Neural cell (in vitro differentiated cells): ENCODE measurements at regions not wholly inside any gene's neighbourhood (a gene's known extent, or its start where the extent isn't known, plus 50 kb on each side); places are given as distances from the start of the nearest gene placed in this dataset.

ENCODE experiments used
- H2AFZ ChIP-seq: fragments of 200-600, 300-800 bp; sonication (generic), shearing (Covaris generic); 2 replicates; pipeline ENCODE4 v1.6.0; 2014; ENCODE audit warnings: low read depth, mild to moderate bottlenecking, antibody characterized with exemption, low read length, moderate library complexity
- H3F3A ChIP-seq: fragments of 200-600 bp; shearing (Covaris generic); 2 replicates; pipeline ENCODE4 v1.6.1; 2016; ENCODE audit warnings: mild to moderate bottlenecking, moderate library complexity, mixed read lengths, antibody characterized with exemption, low read length; ENCODE audit not compliant: insufficient read depth, poor library complexity, severe bottlenecking
- H3K27ac ChIP-seq: fragments of 200-600, 300-800 bp; sonication (generic), shearing (Covaris generic); 2 replicates; pipeline ENCODE4 v1.5.1; 2014; ENCODE audit warnings: mild to moderate bottlenecking, low read length, moderate library complexity
- H3K27me3 ChIP-seq: fragments of 300-800, 200-600 bp; sonication (generic), shearing (Covaris generic); 2 replicates; pipeline ENCODE4 v1.6.0; 2014; ENCODE audit warnings: mild to moderate bottlenecking, low read depth, low read length, moderate library complexity; ENCODE audit not compliant: insufficient read depth
- H3K36me3 ChIP-seq: fragments of 300-800, 200-600 bp; sonication (generic), shearing (Covaris generic); 2 replicates; pipeline ENCODE4 v1.5.1; 2014; ENCODE audit warnings: mild to moderate bottlenecking, antibody characterized with exemption, low read length, moderate library complexity; ENCODE audit not compliant: insufficient read depth
- H3K4me2 ChIP-seq: fragments of 300-800, 200-600 bp; sonication (generic), shearing (Covaris generic); 2 replicates; pipeline ENCODE4 v1.6.0; 2014; ENCODE audit warnings: mild to moderate bottlenecking, low read length
- H3K4me3 ChIP-seq: fragments of 300-800, 200-600 bp; sonication (generic), shearing (Covaris generic); 2 replicates; pipeline ENCODE4 v1.5.1; 2014; ENCODE audit warnings: mild to moderate bottlenecking, low read length, moderate library complexity
- H3K79me2 ChIP-seq: fragments of 200-600 bp; shearing (Covaris generic); replicated peaks from 2 replicates; pipeline ENCODE4 v1.6.0; 2014; ENCODE audit warnings: mild to moderate bottlenecking, low read length, moderate library complexity; ENCODE audit not compliant: insufficient read depth
- H3K9ac ChIP-seq: fragments of 300-800, 200-600 bp; sonication (generic), shearing (Covaris generic); 2 replicates; pipeline ENCODE4 v1.6.1; 2016; ENCODE audit warnings: mild to moderate bottlenecking, low read length, mixed read lengths
- H3K9me2 ChIP-seq: fragments of 200-600 bp; shearing (Covaris generic); 2 replicates; pipeline ENCODE4 v1.6.1; 2016; ENCODE audit warnings: mild to moderate bottlenecking, low read length, mixed read lengths; ENCODE audit not compliant: insufficient read depth
- H3K9me3 ChIP-seq: fragments of 200-600, 300-800 bp; sonication (generic), shearing (Covaris generic); 2 replicates; pipeline ENCODE4 v1.6.1; 2016; ENCODE audit warnings: mild to moderate bottlenecking, mixed run types, low read length, moderate library complexity, mixed read lengths
- H4K20me1 ChIP-seq: fragments of 200-600 bp; shearing (Covaris generic); 2 replicates; pipeline ENCODE4 v1.6.1; 2016; ENCODE audit warnings: mild to moderate bottlenecking, mixed run types; ENCODE audit not compliant: insufficient read depth
- EP300 ChIP-seq: fragments of 450-650 bp; conservative IDR thresholded peaks from 2 replicates; pipeline ENCODE4 v1.6.1; 2014; ENCODE audit warnings: antibody characterized with exemption, mild to moderate bottlenecking, moderate library complexity; ENCODE audit not compliant: poor library complexity, severe bottlenecking
- EZH2 ChIP-seq: fragments of 200-600, 300-800 bp; shearing (Covaris generic), sonication (generic); IDR thresholded peaks from 2 replicates; pipeline ENCODE4 v1.6.1; 2014; ENCODE audit warnings: antibody characterized with exemption, low read length, borderline replicate concordance, mild to moderate bottlenecking; ENCODE audit not compliant: insufficient read depth, poor library complexity, severe bottlenecking
- MXI1 ChIP-seq: fragments of 450-650 bp; conservative IDR thresholded peaks from 2 replicates; pipeline ENCODE4 v1.6.1; 2014; ENCODE audit warnings: antibody characterized with exemption, mild to moderate bottlenecking; ENCODE audit not compliant: poor library complexity, severe bottlenecking
- POLR2AphosphoS5 ChIP-seq: IDR thresholded peaks from 2 replicates; pipeline ENCODE4 v1.6.1; 2012
- RAD21 ChIP-seq: fragments of 450-650 bp; conservative IDR thresholded peaks from 2 replicates; pipeline ENCODE4 v1.6.1; 2014; ENCODE audit warnings: antibody characterized with exemption, mild to moderate bottlenecking, moderate library complexity
- SMC3 ChIP-seq: fragments of 450-650 bp; conservative IDR thresholded peaks from 2 replicates; pipeline ENCODE4 v1.6.1; 2014; ENCODE audit warnings: antibody characterized with exemption, mild to moderate bottlenecking, moderate library complexity; ENCODE audit not compliant: poor library complexity
- TAF1 ChIP-seq: IDR thresholded peaks from 2 replicates; pipeline ENCODE4 v1.6.1; 2012; ENCODE audit warnings: low read depth
- TF ChIP-seq, protein P1 (sequence below): IDR thresholded peaks from 2 replicates; pipeline ENCODE4 v1.6.1; 2012; ENCODE audit warnings: borderline replicate concordance
- TF ChIP-seq, protein P2 (sequence below): fragments of 450-650 bp; IDR thresholded peaks from 2 replicates; pipeline ENCODE4 v1.5.1; 2014; ENCODE audit warnings: antibody characterized with exemption, mild to moderate bottlenecking, moderate library complexity; ENCODE audit not compliant: poor library complexity, severe bottlenecking

DNA sequence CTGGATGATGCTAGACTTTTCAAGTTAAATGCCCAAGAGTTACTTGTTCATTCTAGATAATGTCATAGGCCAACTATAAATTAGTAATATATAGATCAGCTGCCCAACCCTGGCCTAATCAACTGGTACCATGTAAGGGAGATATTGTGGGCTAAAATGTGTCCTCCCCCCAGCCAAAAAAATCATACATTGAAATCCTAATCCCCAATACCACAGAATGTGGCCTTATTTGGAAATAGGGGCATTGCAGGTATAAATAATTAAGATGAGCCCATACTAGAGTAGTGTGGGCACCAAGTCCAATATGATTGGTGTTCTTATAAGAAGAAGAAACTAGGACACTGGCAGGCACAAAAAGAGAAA is 92.5 kb downstream of the RPL22L1 start:
- no peak for TF ChIP-seq EZH2
- no peak overlapping the region for H3K4me2 ChIP-seq
- no peak overlapping the region for H3K9ac ChIP-seq
- H3F3A ChIP-seq, result no peaks in the 10 kb centered on the region
- no peak overlapping the region for H3K4me3 ChIP-seq
- H3K79me2 ChIP-seq, result no peaks in the 10 kb centered on the region
- no peaks in the 10 kb centered on the region for H3K9me2 ChIP-seq
- no peaks in the 10 kb centered on the region for H4K20me1 ChIP-seq
- no peak overlapping the region for H3K27ac ChIP-seq
- H3K36me3 ChIP-seq, result no peaks in the 10 kb centered on the region
- H3K27me3 ChIP-seq, result no peaks in the 10 kb centered on the region
- H2AFZ ChIP-seq, result no peak overlapping the region
- no peaks in the 10 kb centered on the region for H3K9me3 ChIP-seq

DNA sequence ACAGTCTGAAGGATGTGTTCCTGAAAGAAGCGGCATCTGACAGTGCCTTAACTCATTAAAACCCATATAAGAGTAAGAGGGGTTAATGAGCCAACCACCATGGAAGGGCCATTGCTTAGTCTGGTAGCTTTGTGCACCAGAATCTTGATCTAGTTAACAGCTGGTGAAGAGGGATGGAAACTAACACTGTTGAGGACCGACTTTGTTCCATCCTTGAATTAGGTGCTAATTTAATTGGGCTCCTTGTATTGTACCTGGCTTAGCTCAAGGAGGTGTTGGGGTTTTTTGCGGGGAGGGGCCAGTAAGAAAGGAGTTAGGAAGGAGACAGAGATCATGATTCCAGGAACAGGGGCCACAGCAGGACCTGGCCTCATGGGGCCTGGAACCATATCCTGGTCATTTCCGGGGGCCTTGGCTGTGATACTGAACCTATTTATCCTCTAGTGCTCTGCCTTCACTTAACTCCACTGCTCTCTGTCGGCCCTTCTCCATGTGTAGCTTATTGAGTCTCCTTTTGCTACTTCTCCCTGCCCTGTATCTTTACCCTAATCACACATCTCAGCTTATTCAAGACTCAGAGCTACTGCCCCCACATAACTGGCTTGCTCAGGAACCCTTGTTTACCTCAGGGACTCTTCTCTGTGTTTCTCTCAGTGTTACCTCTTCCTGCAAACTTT is 93.0 kb downstream of the RPL22L1 start:
- Histone ChIP-seq H3K4me3 (no peak overlapping the region), H3K79me2 (no peaks in the 10 kb centered on the region), H3K9me3 (no peaks in the 10 kb centered on the region), H3K36me3 (no peaks in the 10 kb centered on the region), H3K27ac (no peak overlapping the region), H3K27me3 (no peaks in the 10 kb centered on the region), H3K9me2 (no peaks in the 10 kb centered on the region), H4K20me1 (no peaks in the 10 kb centered on the region), H3K4me2 (no peak overlapping the region), H3K9ac (no peak overlapping the region), H3F3A (no peaks in the 10 kb centered on the region), H2AFZ (no peak overlapping the region)
- no peak for TF ChIP-seq MXI1
- no peak for TF ChIP-seq TAF1
- no peak for TF ChIP-seq EP300
- no peak for TF ChIP-seq RAD21
- TF ChIP-seq, protein P1, sequence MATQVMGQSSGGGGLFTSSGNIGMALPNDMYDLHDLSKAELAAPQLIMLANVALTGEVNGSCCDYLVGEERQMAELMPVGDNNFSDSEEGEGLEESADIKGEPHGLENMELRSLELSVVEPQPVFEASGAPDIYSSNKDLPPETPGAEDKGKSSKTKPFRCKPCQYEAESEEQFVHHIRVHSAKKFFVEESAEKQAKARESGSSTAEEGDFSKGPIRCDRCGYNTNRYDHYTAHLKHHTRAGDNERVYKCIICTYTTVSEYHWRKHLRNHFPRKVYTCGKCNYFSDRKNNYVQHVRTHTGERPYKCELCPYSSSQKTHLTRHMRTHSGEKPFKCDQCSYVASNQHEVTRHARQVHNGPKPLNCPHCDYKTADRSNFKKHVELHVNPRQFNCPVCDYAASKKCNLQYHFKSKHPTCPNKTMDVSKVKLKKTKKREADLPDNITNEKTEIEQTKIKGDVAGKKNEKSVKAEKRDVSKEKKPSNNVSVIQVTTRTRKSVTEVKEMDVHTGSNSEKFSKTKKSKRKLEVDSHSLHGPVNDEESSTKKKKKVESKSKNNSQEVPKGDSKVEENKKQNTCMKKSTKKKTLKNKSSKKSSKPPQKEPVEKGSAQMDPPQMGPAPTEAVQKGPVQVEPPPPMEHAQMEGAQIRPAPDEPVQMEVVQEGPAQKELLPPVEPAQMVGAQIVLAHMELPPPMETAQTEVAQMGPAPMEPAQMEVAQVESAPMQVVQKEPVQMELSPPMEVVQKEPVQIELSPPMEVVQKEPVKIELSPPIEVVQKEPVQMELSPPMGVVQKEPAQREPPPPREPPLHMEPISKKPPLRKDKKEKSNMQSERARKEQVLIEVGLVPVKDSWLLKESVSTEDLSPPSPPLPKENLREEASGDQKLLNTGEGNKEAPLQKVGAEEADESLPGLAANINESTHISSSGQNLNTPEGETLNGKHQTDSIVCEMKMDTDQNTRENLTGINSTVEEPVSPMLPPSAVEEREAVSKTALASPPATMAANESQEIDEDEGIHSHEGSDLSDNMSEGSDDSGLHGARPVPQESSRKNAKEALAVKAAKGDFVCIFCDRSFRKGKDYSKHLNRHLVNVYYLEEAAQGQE, result no peak
- TF ChIP-seq, protein P2, sequence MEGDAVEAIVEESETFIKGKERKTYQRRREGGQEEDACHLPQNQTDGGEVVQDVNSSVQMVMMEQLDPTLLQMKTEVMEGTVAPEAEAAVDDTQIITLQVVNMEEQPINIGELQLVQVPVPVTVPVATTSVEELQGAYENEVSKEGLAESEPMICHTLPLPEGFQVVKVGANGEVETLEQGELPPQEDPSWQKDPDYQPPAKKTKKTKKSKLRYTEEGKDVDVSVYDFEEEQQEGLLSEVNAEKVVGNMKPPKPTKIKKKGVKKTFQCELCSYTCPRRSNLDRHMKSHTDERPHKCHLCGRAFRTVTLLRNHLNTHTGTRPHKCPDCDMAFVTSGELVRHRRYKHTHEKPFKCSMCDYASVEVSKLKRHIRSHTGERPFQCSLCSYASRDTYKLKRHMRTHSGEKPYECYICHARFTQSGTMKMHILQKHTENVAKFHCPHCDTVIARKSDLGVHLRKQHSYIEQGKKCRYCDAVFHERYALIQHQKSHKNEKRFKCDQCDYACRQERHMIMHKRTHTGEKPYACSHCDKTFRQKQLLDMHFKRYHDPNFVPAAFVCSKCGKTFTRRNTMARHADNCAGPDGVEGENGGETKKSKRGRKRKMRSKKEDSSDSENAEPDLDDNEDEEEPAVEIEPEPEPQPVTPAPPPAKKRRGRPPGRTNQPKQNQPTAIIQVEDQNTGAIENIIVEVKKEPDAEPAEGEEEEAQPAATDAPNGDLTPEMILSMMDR, result no peak
- no peak for TF ChIP-seq POLR2AphosphoS5

DNA sequence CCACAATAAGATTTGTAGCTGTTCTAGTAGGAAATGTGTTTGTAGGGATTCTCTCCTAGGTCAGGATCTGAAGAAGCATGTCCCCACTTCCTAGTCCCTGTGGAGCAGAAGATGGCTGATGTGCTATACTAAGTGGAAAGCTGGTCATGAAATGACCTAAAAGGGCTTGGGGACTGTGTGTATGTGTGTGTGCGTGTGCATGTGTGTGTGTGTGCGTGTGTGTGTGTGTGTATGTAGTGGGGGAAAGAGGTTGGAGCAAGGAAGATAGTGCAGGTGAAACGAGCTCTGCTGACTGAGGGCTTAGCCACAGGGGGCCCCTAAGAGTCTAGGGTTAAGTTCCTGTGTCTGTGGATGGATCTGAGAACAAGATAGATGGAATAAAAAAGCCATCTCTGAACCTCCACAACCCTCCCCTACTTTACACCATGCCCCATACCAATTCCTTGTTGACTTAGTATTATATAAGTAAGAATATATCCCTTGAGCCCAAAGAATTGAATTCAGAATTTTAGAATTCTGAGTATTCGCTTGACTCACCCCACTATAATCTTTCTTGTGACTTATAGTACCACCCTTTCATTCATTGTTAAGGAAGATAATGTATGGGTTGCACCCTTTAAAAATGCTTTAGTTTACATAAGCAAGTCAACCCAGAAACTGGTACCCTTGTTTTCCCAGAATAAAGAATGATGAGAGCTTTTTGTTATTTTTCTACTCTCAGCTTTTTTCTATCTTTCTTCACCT is 96.1 kb downstream of the RPL22L1 start:
- H4K20me1 ChIP-seq, result no peaks in the 10 kb centered on the region
- no peak overlapping the region for H3K9ac ChIP-seq
- TF ChIP-seq, protein P2, result no peak
- TF ChIP-seq EZH2, result no peak
- no peak for TF ChIP-seq RAD21
- TF ChIP-seq TAF1, result no peak
- no peak for TF ChIP-seq MXI1
- TF ChIP-seq, protein P1, result no peak
- no peak for TF ChIP-seq SMC3
- TF ChIP-seq POLR2AphosphoS5, result no peak
- no peak for TF ChIP-seq EP300
- no peak overlapping the region for H2AFZ ChIP-seq
- no peaks in the 10 kb centered on the region for H3K9me3 ChIP-seq
- no peaks in the 10 kb centered on the region for H3K9me2 ChIP-seq
- H3K4me3 ChIP-seq, result no peak overlapping the region
- H3K36me3 ChIP-seq, result no peaks in the 10 kb centered on the region
- no peak overlapping the region for H3K4me2 ChIP-seq
- no peaks in the 10 kb centered on the region for H3F3A ChIP-seq
- H3K79me2 ChIP-seq, result no peaks in the 10 kb centered on the region
- no peaks in the 10 kb centered on the region for H3K27me3 ChIP-seq
- no peak overlapping the region for H3K27ac ChIP-seq
